Activated T-cell treated with anti-CD3 and anti-CD28 coated beads, Interleukin-2, amount 50 U/mL, for 4 hours (primary cell): ENCODE measurements at regions not wholly inside any gene's neighbourhood (a gene's known extent, or its start where the extent isn't known, plus 50 kb on each side); places are given as distances from the start of the nearest gene placed in this dataset.
"Not testable (repeated sequence)": the region's sequence is repeated elsewhere in the genome, so short reads cannot be mapped to it uniquely, and the experiment has no call there.

ENCODE experiments used
- ATAC-seq, 2 donors: fragments of 200-7000 bp; cut with Tn5 transposase; one replicate each; pipeline ENCODE4 v1.10.0; 2021
- DNase-seq: peaks from one replicate; pipeline ENCODE4 v3.0.0-alpha.2; 2020
- H3K27me3 Mint-ChIP-seq: one replicate; pipeline ENCODE4 v1.8.0; 2021; ENCODE audit warnings: low read depth, mixed read lengths
- H3K36me3 Mint-ChIP-seq: one replicate; pipeline ENCODE4 v1.8.0; 2022; ENCODE audit warnings: mixed read lengths; ENCODE audit not compliant: insufficient read depth
- H3K4me1 Mint-ChIP-seq: one replicate; pipeline ENCODE4 v1.8.0; 2021; ENCODE audit warnings: low read depth, mixed read lengths
- H3K4me3 Mint-ChIP-seq: one replicate; pipeline ENCODE4 v1.8.0; 2021; ENCODE audit warnings: mild to moderate bottlenecking, moderate library complexity, mixed read lengths
- H3K9me3 Mint-ChIP-seq: one replicate; pipeline ENCODE4 v1.8.0; 2021; ENCODE audit warnings: mixed read lengths

GRCh38 chr14:106021832-106022231 is 495.4 kb downstream of the TMEM121 start:
- Mint-ChIP-seq H3K27me3 (peaks cover 4% of the 10 kb centered on the region), H3K36me3 (no peaks in the 10 kb centered on the region), H3K4me3 (no peak overlapping the region), H3K9me3 (peaks cover 11% of the 10 kb centered on the region), H3K4me1 (peaks cover 50% of the 10 kb centered on the region)
- ATAC-seq (peak; percentile 45 to 56), DNase-seq (no peak)

GRCh38 chr14:106022648-106023047 is 496.3 kb downstream of the TMEM121 start:
- peak; percentile 14 to 44 for ATAC-seq
- H3K27me3 Mint-ChIP-seq, DNase-seq, H3K36me3 Mint-ChIP-seq, H3K4me3 Mint-ChIP-seq: not testable (repeated sequence)
- H3K9me3 Mint-ChIP-seq = peaks cover 11% of the 10 kb centered on the region
- H3K4me1 Mint-ChIP-seq = peaks cover 50% of the 10 kb centered on the region

- peaks cover 50% of the 10 kb centered on the region for H3K4me1 Mint-ChIP-seq
- H3K4me3 Mint-ChIP-seq = no peak overlapping the region
- DNase-seq (no peak), ATAC-seq (no peak)
- no peaks in the 10 kb centered on the region for H3K36me3 Mint-ChIP-seq
- peaks cover 4% of the 10 kb centered on the region for H3K27me3 Mint-ChIP-seq
- H3K9me3 Mint-ChIP-seq = peaks cover 11% of the 10 kb centered on the region
Measured at GRCh38 chr14:106023411-106023810, 497.0 kb downstream of the TMEM121 start.

- Mint-ChIP-seq H3K4me1 (peaks cover 50% of the 10 kb centered on the region), H3K27me3 (peaks cover 2% of the 10 kb centered on the region), H3K9me3 (peaks cover 11% of the 10 kb centered on the region), H3K36me3 (no peaks in the 10 kb centered on the region), H3K4me3 (peak overlapping the region; percentile 61)
- DNase-seq (peak; percentile 27), ATAC-seq (peak; percentile 63 to 74)
Measured at GRCh38 chr14:106024983-106025604, 498.7 kb downstream of the TMEM121 start.

GRCh38 chr14:106026026-106026425 is 499.6 kb downstream of the TMEM121 start:
- no peaks in the 10 kb centered on the region for H3K36me3 Mint-ChIP-seq
- H3K4me1 Mint-ChIP-seq = peaks cover 49% of the 10 kb centered on the region

GRCh38 chr14:106027759-106028158 is 501.4 kb downstream of the TMEM121 start:
- H3K4me3 Mint-ChIP-seq, H3K36me3 Mint-ChIP-seq, DNase-seq, ATAC-seq, H3K27me3 Mint-ChIP-seq: not testable (repeated sequence)
- peaks cover 11% of the 10 kb centered on the region for H3K9me3 Mint-ChIP-seq
- H3K4me1 Mint-ChIP-seq = peaks cover 32% of the 10 kb centered on the region

More at GRCh38 chr14:106026026-106026425, 499.6 kb downstream of the TMEM121 start:
- Mint-ChIP-seq H3K9me3 (peaks cover 11% of the 10 kb centered on the region), H3K4me3 (no peak overlapping the region), H3K27me3 (peaks cover 2% of the 10 kb centered on the region)
- no peak for ATAC-seq
- no peak for DNase-seq

- DNase-seq (no peak), ATAC-seq (no peak)
- Mint-ChIP-seq H3K27me3 (peaks cover 2% of the 10 kb centered on the region), H3K9me3 (no peaks in the 10 kb centered on the region), H3K36me3 (no peaks in the 10 kb centered on the region), H3K4me3 (no peak overlapping the region), H3K4me1 (peaks cover 24% of the 10 kb centered on the region)
Measured at GRCh38 chr14:106029959-106030358, 503.6 kb downstream of the TMEM121 start.

- Mint-ChIP-seq H3K27me3 (peaks cover under 1% of the 10 kb centered on the region), H3K4me1 (peaks cover 15% of the 10 kb centered on the region), H3K36me3 (no peaks in the 10 kb centered on the region), H3K9me3 (no peaks in the 10 kb centered on the region), H3K4me3 (no peak overlapping the region)
- no peak for ATAC-seq
- no peak for DNase-seq
Measured at GRCh38 chr14:106037380-106037779, 511.0 kb downstream of the TMEM121 start.

- ATAC-seq (no peak), DNase-seq (no peak)
- peaks cover 3% of the 10 kb centered on the region for H3K27me3 Mint-ChIP-seq
- H3K4me1 Mint-ChIP-seq = peaks cover 15% of the 10 kb centered on the region
- H3K36me3 Mint-ChIP-seq = no peaks in the 10 kb centered on the region
- no peak overlapping the region for H3K4me3 Mint-ChIP-seq
- H3K9me3 Mint-ChIP-seq = no peaks in the 10 kb centered on the region
Measured at GRCh38 chr14:106038263-106038662, 511.9 kb downstream of the TMEM121 start.

GRCh38 chr14:106039400-106039799 is 513.0 kb downstream of the TMEM121 start:
- Mint-ChIP-seq H3K9me3 (no peaks in the 10 kb centered on the region), H3K4me3 (no peak overlapping the region), H3K4me1 (peaks cover 9% of the 10 kb centered on the region), H3K36me3 (no peaks in the 10 kb centered on the region), H3K27me3 (peaks cover 3% of the 10 kb centered on the region)
- peak; percentile 69 for DNase-seq
- ATAC-seq = peak; percentile 71 to 96

GRCh38 chr14:106044515-106044914 is 518.1 kb downstream of the TMEM121 start:
- no peak overlapping the region for H3K4me3 Mint-ChIP-seq
- H3K36me3 Mint-ChIP-seq = no peaks in the 10 kb centered on the region
- no peaks in the 10 kb centered on the region for H3K9me3 Mint-ChIP-seq
- no peak for ATAC-seq
- no peak for DNase-seq
- H3K27me3 Mint-ChIP-seq = peaks cover 14% of the 10 kb centered on the region
- peaks cover 7% of the 10 kb centered on the region for H3K4me1 Mint-ChIP-seq

GRCh38 chr14:106044949-106045596 is 518.7 kb downstream of the TMEM121 start:
- peak; percentile 80 for DNase-seq
- H3K27me3 Mint-ChIP-seq = peaks cover 17% of the 10 kb centered on the region
- peaks cover 5% of the 10 kb centered on the region for H3K4me1 Mint-ChIP-seq
- ATAC-seq = peak; percentile 100
- H3K36me3 Mint-ChIP-seq = no peaks in the 10 kb centered on the region
- H3K4me3 Mint-ChIP-seq = no peak overlapping the region
- no peaks in the 10 kb centered on the region for H3K9me3 Mint-ChIP-seq

- no peaks in the 10 kb centered on the region for H3K9me3 Mint-ChIP-seq
- no peaks in the 10 kb centered on the region for H3K4me1 Mint-ChIP-seq
- no peak overlapping the region for H3K4me3 Mint-ChIP-seq
- DNase-seq (no peak), ATAC-seq (no peak)
- H3K36me3 Mint-ChIP-seq = no peaks in the 10 kb centered on the region
- peaks cover 24% of the 10 kb centered on the region for H3K27me3 Mint-ChIP-seq
Measured at GRCh38 chr14:106051796-106052195, 525.4 kb downstream of the TMEM121 start.

- ATAC-seq (no peak), DNase-seq (no peak)
- Mint-ChIP-seq H3K9me3 (no peaks in the 10 kb centered on the region), H3K4me1 (no peaks in the 10 kb centered on the region), H3K4me3 (no peak overlapping the region), H3K36me3 (no peaks in the 10 kb centered on the region), H3K27me3 (peaks cover 20% of the 10 kb centered on the region)
Measured at GRCh38 chr14:106055289-106055688, 528.9 kb downstream of the TMEM121 start.

GRCh38 chr14:106058342-106058741 is 532.0 kb downstream of the TMEM121 start:
- peak; percentile 26 to 44 for ATAC-seq
- no peak for DNase-seq
- no peak overlapping the region for H3K4me3 Mint-ChIP-seq
- no peaks in the 10 kb centered on the region for H3K36me3 Mint-ChIP-seq
- H3K9me3 Mint-ChIP-seq = no peaks in the 10 kb centered on the region
- H3K4me1 Mint-ChIP-seq = peaks cover 14% of the 10 kb centered on the region
- peaks cover 15% of the 10 kb centered on the region for H3K27me3 Mint-ChIP-seq
